AG04449 (cell line): ENCODE measurements at regions not wholly inside any gene's neighbourhood (a gene's known extent, or its start where the extent isn't known, plus 50 kb on each side); places are given as distances from the start of the nearest gene placed in this dataset.

Source experiments
- CTCF ChIA-PET: fragments of 350-600 bp; formaldehyde crosslinking; extraction: SDS; loops from one replicate; lab custom pipeline; 2021; ENCODE audit warnings: antibody characterized with exemption; lab: Yijun Ruan, JAX
- POLR2A ChIA-PET: fragments of 400-600, 350-600 bp; formaldehyde crosslinking; extraction: SDS; loops from one replicate; lab custom pipeline; 2020; ENCODE audit warnings: antibody characterized with exemption, inconsistent platforms; lab: Yijun Ruan, JAX
- DNase-seq: peaks from one replicate; pipeline ENCODE4 v3.0.0-alpha.2; 2010; ENCODE audit warnings: low read depth, low spot score
- H3K4me3 ChIP-seq: 2 replicates; pipeline ENCODE4 v1.5.1; 2011; ENCODE audit warnings: low read depth, mild to moderate bottlenecking, control low read depth, low read length
- TF ChIP-seq, protein P1 (sequence below): IDR thresholded peaks from one replicate; pipeline ENCODE4 v1.5.1; 2011; ENCODE audit warnings: mild to moderate bottlenecking, moderate library complexity, low read length, control low read depth, inconsistent platforms; ENCODE audit not compliant: insufficient read depth; ENCODE audit errors: missing control alignments

DNA sequence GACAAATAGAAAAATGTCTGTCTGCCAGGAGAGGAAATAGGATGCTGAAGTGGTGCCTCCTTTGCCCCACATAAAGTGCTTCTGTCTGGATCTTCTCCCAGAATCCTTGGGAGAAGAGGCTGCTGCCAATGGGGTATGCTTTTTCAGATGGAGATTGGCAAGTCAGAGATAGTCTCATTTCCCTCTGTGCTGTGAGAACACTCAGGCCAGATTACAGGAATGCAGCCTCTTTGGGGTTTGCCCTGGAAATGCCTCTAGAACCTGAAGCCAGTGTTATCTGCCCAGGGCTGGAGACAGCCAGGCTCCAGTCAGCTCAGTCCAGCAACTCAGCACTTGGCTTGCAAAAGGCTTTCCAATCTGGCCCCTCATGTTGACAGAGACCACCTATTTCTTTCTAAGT lies 119.1 kb upstream of the PHYHIPL start:
- no peak for DNase-seq
- POLR2A ChIA-PET, result no interaction called here
- H3K4me3 ChIP-seq, result no peak overlapping the region
- CTCF ChIA-PET, result no interaction called here
- TF ChIP-seq, protein P1, sequence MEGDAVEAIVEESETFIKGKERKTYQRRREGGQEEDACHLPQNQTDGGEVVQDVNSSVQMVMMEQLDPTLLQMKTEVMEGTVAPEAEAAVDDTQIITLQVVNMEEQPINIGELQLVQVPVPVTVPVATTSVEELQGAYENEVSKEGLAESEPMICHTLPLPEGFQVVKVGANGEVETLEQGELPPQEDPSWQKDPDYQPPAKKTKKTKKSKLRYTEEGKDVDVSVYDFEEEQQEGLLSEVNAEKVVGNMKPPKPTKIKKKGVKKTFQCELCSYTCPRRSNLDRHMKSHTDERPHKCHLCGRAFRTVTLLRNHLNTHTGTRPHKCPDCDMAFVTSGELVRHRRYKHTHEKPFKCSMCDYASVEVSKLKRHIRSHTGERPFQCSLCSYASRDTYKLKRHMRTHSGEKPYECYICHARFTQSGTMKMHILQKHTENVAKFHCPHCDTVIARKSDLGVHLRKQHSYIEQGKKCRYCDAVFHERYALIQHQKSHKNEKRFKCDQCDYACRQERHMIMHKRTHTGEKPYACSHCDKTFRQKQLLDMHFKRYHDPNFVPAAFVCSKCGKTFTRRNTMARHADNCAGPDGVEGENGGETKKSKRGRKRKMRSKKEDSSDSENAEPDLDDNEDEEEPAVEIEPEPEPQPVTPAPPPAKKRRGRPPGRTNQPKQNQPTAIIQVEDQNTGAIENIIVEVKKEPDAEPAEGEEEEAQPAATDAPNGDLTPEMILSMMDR, result no peak

GRCh38 chr10:59060852-59061251 lies 115.6 kb upstream of the PHYHIPL start:
- TF ChIP-seq, protein P1, result no peak
- POLR2A ChIA-PET, result no interaction called here
- no peak for DNase-seq
- no peak overlapping the region for H3K4me3 ChIP-seq
- CTCF ChIA-PET, result no interaction called here

DNA sequence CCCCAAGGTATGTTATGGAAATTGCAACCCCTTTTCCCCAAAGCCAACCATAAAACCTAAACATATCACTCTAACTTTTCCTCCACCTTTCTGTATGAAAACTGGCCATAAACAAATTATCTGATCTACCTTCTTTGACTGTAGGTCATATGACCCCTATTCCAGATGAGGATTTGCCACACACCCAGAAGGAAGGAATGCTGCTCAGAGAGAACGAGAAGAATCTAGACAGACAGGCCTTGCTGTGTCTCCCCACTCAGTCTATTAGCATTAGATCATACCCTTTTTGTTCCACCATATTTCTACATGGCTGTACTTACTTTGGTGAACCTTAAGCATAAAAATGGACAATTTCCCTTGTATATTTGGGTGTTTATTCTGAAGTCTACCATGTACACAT lies 113.0 kb upstream of the PHYHIPL start:
- no peak for DNase-seq
- POLR2A ChIA-PET, result no interaction called here
- TF ChIP-seq, protein P1, result no peak
- no peak overlapping the region for H3K4me3 ChIP-seq
- CTCF ChIA-PET, result no interaction called here

DNA sequence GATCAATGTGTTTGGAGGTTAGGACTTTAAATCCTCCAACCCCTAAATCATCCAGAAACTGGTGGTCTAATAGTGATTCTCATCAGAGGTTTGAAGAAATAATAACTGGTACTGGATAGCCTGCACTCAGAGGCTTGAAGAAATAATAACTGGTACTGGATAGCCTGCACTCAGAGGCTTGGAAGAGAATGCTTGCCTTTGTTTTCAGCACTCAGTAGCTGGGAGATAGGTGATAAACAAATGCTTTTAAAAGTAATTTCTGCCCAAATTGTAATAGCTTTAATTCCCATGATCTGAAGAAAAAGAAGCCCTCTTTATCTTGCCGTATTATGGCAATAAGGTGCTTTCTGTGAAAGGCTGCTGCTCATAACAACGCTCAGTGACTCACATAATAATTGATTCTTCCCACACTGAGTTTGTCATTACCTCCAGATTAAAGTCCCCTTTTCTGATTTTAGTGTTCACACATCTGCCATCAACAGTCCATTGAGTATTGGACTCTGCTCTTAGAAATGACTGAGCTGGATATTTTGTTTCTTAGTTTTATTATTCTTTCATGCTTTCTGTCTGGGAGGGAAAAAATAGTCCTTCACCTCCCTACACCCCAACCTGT lies 112.3 kb upstream of the PHYHIPL start:
- CTCF ChIA-PET, result no interaction called here
- no peak overlapping the region for H3K4me3 ChIP-seq
- no peak for DNase-seq
- POLR2A ChIA-PET, result no interaction called here
- TF ChIP-seq, protein P1, result no peak

- TF ChIP-seq, protein P1, result no peak
- no peak for DNase-seq
- ChIA-PET CTCF (no interaction called here), POLR2A (no interaction called here)
- H3K4me3 ChIP-seq, result no peak overlapping the region
These were observed 111.5 kb upstream of the PHYHIPL start for GRCh38 chr10:59064759-59065539.

DNA sequence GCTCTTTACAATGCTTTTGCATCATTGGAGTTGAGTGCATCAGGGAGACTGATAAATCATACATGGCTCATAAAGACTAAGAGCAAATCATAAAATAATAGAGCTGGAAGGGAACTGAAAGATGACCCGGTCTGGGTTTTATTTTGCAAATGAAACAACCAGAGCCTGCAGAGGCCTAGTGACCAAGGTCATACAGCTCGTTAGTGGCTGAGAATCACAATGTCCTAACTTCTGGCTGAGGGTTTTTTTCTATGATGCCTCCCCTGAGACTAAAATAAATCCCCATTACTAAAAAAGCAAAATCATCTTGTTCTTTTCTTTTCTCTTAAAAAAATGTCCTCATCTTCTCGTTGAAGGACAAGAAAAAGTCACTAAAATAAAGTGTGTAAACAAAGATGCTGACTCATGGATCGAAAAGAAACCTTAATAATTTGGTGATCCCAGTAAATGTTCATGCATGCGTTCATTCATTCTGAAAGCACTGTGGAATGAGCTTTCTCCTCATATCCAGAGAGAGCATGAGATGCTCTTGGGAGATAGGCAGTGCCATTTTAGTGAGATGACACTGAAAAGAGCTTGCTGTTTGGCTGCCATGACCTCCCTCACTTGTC lies 107.8 kb upstream of the PHYHIPL start:
- TF ChIP-seq, protein P1, result no peak
- DNase-seq, result no peak
- POLR2A ChIA-PET, result no interaction called here
- CTCF ChIA-PET, result no interaction called here
- H3K4me3 ChIP-seq, result no peak overlapping the region
